Adrenal gland (tissue), 9 donors: ENCODE measurements at regions not wholly inside any gene's neighbourhood (a gene's known extent, or its start where the extent isn't known, plus 50 kb on each side); places are given as distances from the start of the nearest gene placed in this dataset.

Source experiments
- DNase-seq, 7 donors: peaks; one replicate each; pipeline ENCODE4 v3.0.0-alpha.2; 2019 to 2020
- H3K27ac ChIP-seq, 5 donors: fragments of 200-600 bp; sonication (generic) in 4 of 5; 1 replicate in 3 of 5; 2 replicates in 2 of 5; pipeline versions ENCODE4 v1.5.1 to v1.8.0; 2016 to 2020; ENCODE audit warnings: mild to moderate bottlenecking in 1 of 5
- H3K27me3 ChIP-seq: fragments of 200-600 bp; 2 replicates; pipeline ENCODE4 v1.8.0; 2021
- H3K36me3 ChIP-seq, 2 donors: fragments of 200-600 bp; replicated peaks in 1 of 2; 1 replicate in 1 of 2; 2 replicates in 1 of 2; pipeline versions ENCODE4 v1.5.1 to v1.8.0; 2018 to 2022
- H3K4me1 ChIP-seq, 2 donors: fragments of 200-600 bp; replicated peaks in 1 of 2; 1 replicate in 1 of 2; 2 replicates in 1 of 2; pipeline versions ENCODE4 v1.5.1 to v1.8.0; 2018 to 2021
- H3K4me3 ChIP-seq, 4 donors: fragments of 200-600 bp; sonication (generic) in 3 of 4; one replicate each; pipeline ENCODE4 v1.5.1; 2016 to 2018
- H3K9me3 ChIP-seq, 3 donors: fragments of 200-600 bp; sonication (generic) in 1 of 3; replicated peaks in 1 of 3; 1 replicate in 2 of 3; 2 replicates in 1 of 3; pipeline versions ENCODE4 v1.5.1 to v1.8.0; 2016 to 2021
- POLR2A ChIP-seq, 2 donors: fragments of 450-650 bp; IDR thresholded peaks; one replicate each; pipeline ENCODE4 v1.6.1; 2017; ENCODE audit warnings: antibody characterized with exemption in 2 of 2, mild to moderate bottlenecking in 2 of 2, moderate library complexity in 1 of 2
- WGBS, 4 donors: extraction: QIAGEN DNeasy Blood & Tissue Kit in 2 of 4; methylation state at CpG; one replicate each; pipeline versions ENCODE4 v1.1.5 to v1.1.7; 2013 to 2017; 5-methylcytosine and 5-hydroxymethylcytosine counted together
- intact Hi-C, 2 donors: fragments of 100-400 bp; cut with DNase I; formaldehyde crosslinking; loops; one replicate each; pipeline versions ENCODE4 v1.14.1 to v1.15.0; 2022 to 2023
- TF ChIP-seq, protein P1 (sequence below), 6 experiments: fragments of 450-650 bp in 4 of 6; fragments of 200-600 bp in 2 of 6; sonication (generic) in 1 of 6; IDR thresholded peaks; 1 replicate in 5 of 6; 2 replicates in 1 of 6; pipeline versions ENCODE4 v1.5.1 to v1.8.0; 2016 to 2021; ENCODE audit warnings: antibody characterized with exemption in 6 of 6, mild to moderate bottlenecking in 2 of 6, moderate library complexity in 1 of 6
- donor health status: healthy with polysubstance abuse.
- donor health status: Bipolar disorder and iron deficiency.
- donor health status: DM: yes; HTN: yes; CAD: no.
- donor health status: DM: no; HTN: no; CAD: no.
- donor health status: DM: no; HTN: no; CAD: no.

DNA sequence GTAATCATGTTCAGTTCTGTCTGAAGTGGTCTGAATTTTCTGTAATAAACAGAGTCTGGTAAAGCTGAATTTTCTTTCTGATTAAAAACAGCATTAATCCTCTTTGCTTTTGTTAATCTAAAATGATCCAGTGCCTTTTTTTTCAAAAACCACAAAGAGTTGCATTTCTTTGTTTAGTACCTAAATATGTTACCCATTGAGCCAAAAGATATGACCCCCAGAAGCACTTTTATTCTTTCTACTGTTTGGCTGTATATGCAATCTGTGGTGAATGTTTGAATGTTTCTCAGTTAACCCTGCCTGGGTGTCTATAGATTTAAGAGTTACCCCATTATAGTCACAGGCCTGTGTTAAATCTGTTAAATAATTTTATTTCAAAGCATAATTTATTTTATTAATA, 394.8 kb downstream of the PTPRC start:
- H3K27me3 ChIP-seq, result no peaks in the 10 kb centered on the region
- intact Hi-C loops, result no loop called here
- no peaks in the 10 kb centered on the region for H3K4me1 ChIP-seq
- no peak for DNase-seq
- H3K36me3 ChIP-seq, result no peaks in the 10 kb centered on the region
- no peaks in the 10 kb centered on the region for H3K9me3 ChIP-seq
- no peak overlapping the region for H3K4me3 ChIP-seq
- TF ChIP-seq, protein P1, sequence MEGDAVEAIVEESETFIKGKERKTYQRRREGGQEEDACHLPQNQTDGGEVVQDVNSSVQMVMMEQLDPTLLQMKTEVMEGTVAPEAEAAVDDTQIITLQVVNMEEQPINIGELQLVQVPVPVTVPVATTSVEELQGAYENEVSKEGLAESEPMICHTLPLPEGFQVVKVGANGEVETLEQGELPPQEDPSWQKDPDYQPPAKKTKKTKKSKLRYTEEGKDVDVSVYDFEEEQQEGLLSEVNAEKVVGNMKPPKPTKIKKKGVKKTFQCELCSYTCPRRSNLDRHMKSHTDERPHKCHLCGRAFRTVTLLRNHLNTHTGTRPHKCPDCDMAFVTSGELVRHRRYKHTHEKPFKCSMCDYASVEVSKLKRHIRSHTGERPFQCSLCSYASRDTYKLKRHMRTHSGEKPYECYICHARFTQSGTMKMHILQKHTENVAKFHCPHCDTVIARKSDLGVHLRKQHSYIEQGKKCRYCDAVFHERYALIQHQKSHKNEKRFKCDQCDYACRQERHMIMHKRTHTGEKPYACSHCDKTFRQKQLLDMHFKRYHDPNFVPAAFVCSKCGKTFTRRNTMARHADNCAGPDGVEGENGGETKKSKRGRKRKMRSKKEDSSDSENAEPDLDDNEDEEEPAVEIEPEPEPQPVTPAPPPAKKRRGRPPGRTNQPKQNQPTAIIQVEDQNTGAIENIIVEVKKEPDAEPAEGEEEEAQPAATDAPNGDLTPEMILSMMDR (IDR thresholded peaks at IDR 0.05), result no peak
- TF ChIP-seq POLR2A (IDR thresholded peaks at IDR 0.05), result no peak
- no peak overlapping the region for H3K27ac ChIP-seq

DNA sequence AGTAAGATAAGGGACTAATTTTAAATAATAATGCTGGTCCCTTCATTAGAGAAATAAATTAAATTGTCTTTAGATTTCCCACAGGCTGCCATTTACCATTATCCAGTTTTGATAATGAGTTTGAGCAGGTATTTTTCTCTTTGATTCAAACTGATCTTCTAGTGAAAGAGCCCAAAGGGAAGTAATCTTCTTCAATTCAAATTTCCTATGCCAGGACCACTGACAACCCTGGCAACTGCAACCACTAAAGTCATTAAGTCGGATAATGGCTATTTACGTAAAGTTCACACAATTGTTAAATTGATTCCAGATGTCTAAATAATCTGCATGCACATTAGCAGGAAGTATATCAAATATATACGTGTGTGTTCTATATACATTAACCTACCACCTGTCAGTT, 399.3 kb downstream of the PTPRC start:
- no peak for TF ChIP-seq POLR2A (IDR thresholded peaks at IDR 0.05)
- TF ChIP-seq, protein P1 (IDR thresholded peaks at IDR 0.05), result no peak
- Histone ChIP-seq H3K36me3 (no peaks in the 10 kb centered on the region), H3K9me3 (no peaks in the 10 kb centered on the region), H3K4me3 (no peak overlapping the region), H3K4me1 (no peaks in the 10 kb centered on the region), H3K27ac (no peak overlapping the region), H3K27me3 (no peaks in the 10 kb centered on the region)
- WGBS, 4 donors, result 59 to 70% (median 67%) methylated on average over 3 of the region's 3 CpGs
- no peak for DNase-seq
- intact Hi-C loops, result no loop called here

DNA sequence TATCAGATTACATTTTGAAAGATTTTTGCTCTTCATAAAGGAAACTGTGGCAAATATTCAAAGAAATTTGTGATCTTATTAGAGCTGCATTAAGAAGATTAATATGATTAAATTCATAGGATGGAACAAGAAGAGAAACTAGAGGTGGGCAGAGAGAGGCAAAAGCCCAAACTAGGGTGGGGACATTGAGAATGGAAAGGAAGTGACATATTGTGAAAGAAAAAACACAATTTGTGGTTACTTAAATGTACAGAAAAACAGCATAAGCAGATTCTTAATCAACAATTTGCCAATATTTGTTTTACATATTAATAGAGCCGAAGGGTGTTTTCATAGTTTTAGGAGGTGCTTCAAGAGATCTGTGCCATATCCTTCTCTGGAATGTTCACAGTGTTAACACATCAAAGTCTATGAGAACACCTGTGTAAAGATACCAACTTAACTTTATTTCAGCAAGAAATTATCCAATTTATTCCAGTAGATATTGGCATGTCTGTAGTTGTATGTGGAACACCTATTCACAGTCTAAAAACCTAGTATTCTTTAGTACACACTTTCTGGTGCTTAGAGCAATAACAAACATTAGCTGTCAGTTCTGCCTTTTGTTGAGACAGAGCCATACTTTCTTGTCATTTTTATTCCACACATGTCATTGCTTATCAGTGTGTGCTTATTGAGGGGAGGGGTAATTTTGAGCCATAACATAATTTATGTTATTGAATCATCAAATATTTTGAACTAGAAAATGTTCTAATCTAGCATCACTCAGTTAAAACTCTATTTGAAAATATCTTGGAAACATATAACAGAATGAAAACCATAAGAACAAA, 401.5 kb downstream of the PTPRC start:
- intact Hi-C loops, result no loop called here
- no peak for TF ChIP-seq POLR2A (IDR thresholded peaks at IDR 0.05)
- TF ChIP-seq, protein P1 (IDR thresholded peaks at IDR 0.05), result no peak
- Histone ChIP-seq H3K4me1 (no peaks in the 10 kb centered on the region), H3K27ac (no peak overlapping the region), H3K9me3 (no peaks in the 10 kb centered on the region), H3K36me3 (no peaks in the 10 kb centered on the region), H3K27me3 (no peaks in the 10 kb centered on the region), H3K4me3 (no peak overlapping the region)
- WGBS, 4 donors, result 67 to 79% (median 77%) methylated on average over 1 of the region's 1 CpG
- no peak for DNase-seq

DNA sequence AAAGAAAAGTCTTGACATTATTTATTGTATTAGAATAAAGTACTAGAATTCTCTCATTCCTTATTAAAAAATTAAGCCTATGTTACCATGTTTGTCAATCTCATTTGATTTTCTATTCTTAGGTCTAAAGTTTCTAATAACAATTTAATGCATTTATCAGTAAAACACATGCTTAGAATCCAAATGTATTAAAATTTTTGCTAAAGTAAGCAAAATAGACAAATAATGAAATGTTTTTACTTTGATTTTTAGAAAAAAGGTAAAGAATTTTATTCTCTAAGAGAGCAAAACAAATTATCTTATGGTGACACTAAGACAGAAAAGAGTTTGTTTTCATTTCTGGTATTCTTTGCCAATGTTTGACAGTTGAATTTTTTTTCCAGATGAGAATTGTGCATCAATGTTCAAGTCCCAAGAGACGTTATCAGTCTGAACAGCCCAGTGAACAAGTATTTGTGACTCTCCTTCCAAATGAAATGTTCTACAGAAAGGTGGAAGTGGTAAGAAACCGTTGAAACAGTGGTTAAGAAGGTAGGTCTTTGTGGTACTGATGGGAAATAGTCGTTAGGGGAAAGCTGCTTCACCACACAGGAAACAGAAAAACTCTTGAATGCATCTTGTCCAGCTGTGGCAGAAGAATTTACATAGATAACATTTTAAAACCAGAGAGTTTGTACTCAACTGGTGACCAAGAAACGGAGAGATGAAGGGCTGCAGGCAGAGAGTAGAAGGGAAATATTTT, 402.5 kb downstream of the PTPRC start:
- no peaks in the 10 kb centered on the region for H3K36me3 ChIP-seq
- H3K27ac ChIP-seq, result no peak overlapping the region
- no peaks in the 10 kb centered on the region for H3K27me3 ChIP-seq
- H3K4me3 ChIP-seq, result no peak overlapping the region
- 29 to 36% (median 30%) methylated on average over 4 of the region's 4 CpGs for WGBS, 4 donors
- H3K9me3 ChIP-seq, result no peaks in the 10 kb centered on the region
- TF ChIP-seq, protein P1 (IDR thresholded peaks at IDR 0.05), result no peak
- TF ChIP-seq POLR2A (IDR thresholded peaks at IDR 0.05), result no peak
- no peaks in the 10 kb centered on the region for H3K4me1 ChIP-seq
- intact Hi-C loops, result no loop called here
- no peak for DNase-seq
